Muscle layer of duodenum (tissue), 2 donors: ENCODE measurements at regions not wholly inside any gene's neighbourhood (a gene's known extent, or its start where the extent isn't known, plus 50 kb on each side); places are given as distances from the start of the nearest gene placed in this dataset.

Source experiments
- H3K27ac ChIP-seq: one replicate; pipeline ENCODE4 v1.7.0; 2013; ENCODE audit warnings: mild to moderate bottlenecking, low read length
- H3K27me3 ChIP-seq: one replicate; pipeline ENCODE4 v1.7.0; 2013; ENCODE audit warnings: low read depth, mild to moderate bottlenecking, control low read depth, low read length
- H3K36me3 ChIP-seq, 2 donors: one replicate each; pipeline ENCODE4 v1.7.0; 2013; ENCODE audit warnings: low read length in 2 of 2, control low read depth in 1 of 2, mild to moderate bottlenecking in 1 of 2; ENCODE audit not compliant: insufficient read depth in 2 of 2, control insufficient read depth in 1 of 2
- H3K4me1 ChIP-seq, 2 donors: one replicate each; pipeline ENCODE4 v1.7.0; 2013; ENCODE audit warnings: low read length in 2 of 2, mild to moderate bottlenecking in 2 of 2, control low read depth in 1 of 2, moderate library complexity in 1 of 2; ENCODE audit not compliant: insufficient read depth in 2 of 2, control insufficient read depth in 1 of 2
- H3K4me3 ChIP-seq, 2 donors: one replicate each; pipeline ENCODE4 v1.7.0; 2013; ENCODE audit warnings: low read length in 2 of 2, low read depth in 1 of 2, mild to moderate bottlenecking in 1 of 2
- H3K9me3 ChIP-seq, 2 donors: one replicate each; pipeline ENCODE4 v1.7.0; 2013; ENCODE audit warnings: low read length in 2 of 2, control low read depth in 1 of 2, mild to moderate bottlenecking in 1 of 2; ENCODE audit not compliant: control insufficient read depth in 1 of 2
- donor health status: healthy.

DNA sequence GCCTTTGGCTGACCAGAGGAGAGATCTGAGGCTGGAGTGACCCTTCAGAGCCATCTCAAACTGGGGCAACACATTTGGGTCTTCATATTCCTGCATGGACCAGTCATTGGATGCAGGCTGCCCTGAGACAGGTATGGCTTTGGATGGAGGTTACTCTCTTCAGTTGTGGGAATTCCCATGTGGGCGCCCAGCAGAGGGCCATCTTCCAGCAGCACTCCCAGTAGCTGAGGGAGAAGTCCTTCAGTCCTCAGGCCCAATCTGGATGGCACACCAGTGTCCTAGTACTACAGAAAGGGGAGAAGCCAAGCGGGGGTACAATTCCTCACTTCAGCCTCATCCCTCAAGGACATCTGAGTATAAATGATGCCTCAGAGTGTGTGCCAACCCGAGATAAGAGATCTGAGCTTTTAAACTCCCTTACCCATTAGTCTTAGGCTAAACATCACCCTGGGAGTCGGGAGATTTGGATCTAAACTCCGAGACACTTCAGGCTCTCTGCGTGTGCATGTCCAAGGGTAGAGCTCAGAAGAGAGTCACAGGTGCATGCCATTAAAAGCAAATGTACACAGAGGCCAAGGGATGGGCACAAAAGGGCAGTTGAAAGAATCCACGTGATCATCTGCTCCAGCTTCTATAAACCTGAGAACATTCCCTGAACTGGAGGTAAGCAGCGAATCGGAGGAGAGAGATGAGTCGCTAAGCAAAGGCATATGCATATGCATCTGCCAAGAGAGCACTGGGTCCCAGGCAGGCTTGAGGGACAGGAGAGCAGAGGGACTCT lies 204.6 kb downstream of the CD83 start:
- Histone ChIP-seq H3K4me1 (peaks cover 0 to under 1% of the 10 kb centered on the region in 2 donors), H3K9me3 (no peaks in the 10 kb centered on the region), H3K27ac (no peak overlapping the region), H3K36me3 (no peaks in the 10 kb centered on the region), H3K4me3 (no peak overlapping the region), H3K27me3 (no peaks in the 10 kb centered on the region)

DNA sequence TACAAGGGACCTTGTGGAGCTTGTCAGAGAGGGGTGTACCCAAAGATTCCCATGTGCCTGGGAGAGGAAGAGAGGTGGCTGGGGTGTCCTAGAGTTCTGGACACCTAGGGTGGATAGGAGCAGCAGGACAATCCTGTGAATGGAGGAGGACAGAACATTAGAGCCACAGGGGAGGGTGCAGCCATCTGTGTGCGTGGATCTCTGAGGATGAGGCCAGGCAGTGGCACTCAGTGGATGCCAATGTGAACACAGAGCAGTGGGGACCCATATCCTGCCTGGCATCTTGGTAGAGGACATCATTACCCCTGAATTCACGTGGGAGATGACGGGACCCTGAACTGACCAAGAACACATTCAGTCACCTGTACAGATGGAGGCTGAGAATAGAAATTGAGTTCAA lies 205.3 kb downstream of the CD83 start:
- Histone ChIP-seq H3K4me1 (no peaks in the 10 kb centered on the region), H3K27ac (no peak overlapping the region), H3K27me3 (no peaks in the 10 kb centered on the region), H3K9me3 (no peaks in the 10 kb centered on the region), H3K4me3 (no peak overlapping the region), H3K36me3 (no peaks in the 10 kb centered on the region)

- H3K4me1 ChIP-seq: no peaks in the 10 kb centered on the region
- no peak overlapping the region for H3K4me3 ChIP-seq
- H3K27ac ChIP-seq: no peak overlapping the region
- no peaks in the 10 kb centered on the region for H3K27me3 ChIP-seq
- H3K36me3 ChIP-seq: no peaks in the 10 kb centered on the region
- H3K9me3 ChIP-seq: no peaks in the 10 kb centered on the region
Observed at GRCh38 chr6:14326774-14327173, 209.2 kb downstream of the CD83 start.

DNA sequence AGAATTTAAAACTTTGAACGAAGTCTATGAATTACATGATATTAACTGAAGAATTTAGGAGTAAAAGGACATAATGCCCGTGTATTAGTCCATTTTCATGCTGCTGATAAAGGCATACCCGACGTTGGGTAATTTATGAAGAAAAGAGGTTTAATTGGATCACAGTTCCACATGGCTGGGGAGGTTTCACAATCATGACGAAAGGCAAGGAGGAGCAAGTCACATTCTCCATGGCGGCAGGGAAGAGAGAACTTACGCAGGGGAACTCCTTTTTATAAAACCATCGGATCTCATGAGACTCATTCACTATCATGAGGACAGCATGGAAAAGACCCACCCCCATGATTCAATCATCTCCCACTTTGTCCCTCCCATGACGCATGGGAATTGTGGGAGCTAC lies 210.6 kb downstream of the CD83 start:
- H3K9me3 ChIP-seq: no peaks in the 10 kb centered on the region
- H3K27me3 ChIP-seq: no peaks in the 10 kb centered on the region
- no peak overlapping the region for H3K27ac ChIP-seq
- no peak overlapping the region for H3K4me3 ChIP-seq
- H3K36me3 ChIP-seq: no peaks in the 10 kb centered on the region
- H3K4me1 ChIP-seq: no peaks in the 10 kb centered on the region

DNA sequence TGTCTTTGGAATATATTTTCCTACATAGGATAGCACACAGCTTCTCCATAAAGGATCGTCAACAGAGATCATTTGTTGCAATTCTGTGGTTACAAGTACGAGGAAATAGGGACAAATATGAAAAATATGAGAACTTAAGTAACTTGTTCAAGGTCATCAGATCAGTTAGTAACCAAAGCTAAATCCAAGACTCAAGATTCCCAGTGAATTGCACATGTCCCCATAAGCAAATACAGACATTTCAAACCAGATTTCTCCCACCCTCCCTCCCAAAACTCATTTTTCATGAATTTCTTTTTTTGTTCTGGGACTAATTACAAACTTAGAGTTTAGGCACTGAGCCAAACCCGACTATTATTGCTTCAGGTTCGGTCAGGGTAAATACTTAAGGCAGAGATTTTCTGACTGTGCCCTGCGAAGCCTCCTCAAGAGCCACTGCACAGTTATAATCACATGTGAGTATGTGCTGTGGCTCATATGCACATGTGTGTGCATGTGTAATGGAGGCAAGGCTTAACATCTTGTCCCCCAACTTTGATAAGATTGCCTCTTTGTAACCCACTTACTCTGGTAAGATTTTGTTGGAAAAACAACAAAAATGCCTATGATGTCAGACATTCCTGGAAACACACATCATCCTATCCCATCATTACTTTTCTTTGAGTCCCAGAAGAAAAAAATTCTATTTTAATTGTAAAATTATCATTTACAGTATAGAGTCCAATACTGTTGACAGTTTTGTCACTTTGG lies 216.2 kb downstream of the CD83 start:
- H3K4me1 ChIP-seq: no peaks in the 10 kb centered on the region
- H3K27me3 ChIP-seq: no peaks in the 10 kb centered on the region
- no peaks in the 10 kb centered on the region for H3K9me3 ChIP-seq
- no peaks in the 10 kb centered on the region for H3K36me3 ChIP-seq
- no peak overlapping the region for H3K4me3 ChIP-seq
- H3K27ac ChIP-seq: no peak overlapping the region

DNA sequence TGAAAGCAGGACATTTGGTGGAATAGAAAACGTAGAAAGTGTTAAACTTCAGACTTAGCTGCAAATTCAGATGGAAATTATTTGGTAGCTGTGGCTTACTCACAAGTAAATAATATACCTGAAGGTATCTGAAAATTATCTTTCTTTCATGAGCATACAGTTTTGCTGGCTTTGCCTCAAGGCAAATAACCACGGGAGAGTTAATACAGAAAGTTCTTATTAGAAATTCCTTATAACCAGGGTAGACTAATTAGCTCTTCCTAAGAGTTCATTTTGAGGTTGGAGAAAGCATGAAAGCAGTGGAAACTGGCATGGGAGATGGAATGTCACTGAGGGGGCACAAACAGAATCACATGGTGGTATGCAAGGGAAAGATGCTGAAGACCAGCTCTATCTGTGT lies 217.5 kb downstream of the CD83 start:
- H3K4me3 ChIP-seq: no peak overlapping the region
- no peaks in the 10 kb centered on the region for H3K4me1 ChIP-seq
- H3K36me3 ChIP-seq: no peaks in the 10 kb centered on the region
- H3K9me3 ChIP-seq: no peaks in the 10 kb centered on the region
- H3K27ac ChIP-seq: no peak overlapping the region
- H3K27me3 ChIP-seq: no peaks in the 10 kb centered on the region

GRCh38 chr6:14337152-14337551 lies 219.6 kb downstream of the CD83 start:
- Histone ChIP-seq H3K4me1 (no peaks in the 10 kb centered on the region), H3K27ac (no peak overlapping the region), H3K27me3 (no peaks in the 10 kb centered on the region), H3K36me3 (no peaks in the 10 kb centered on the region), H3K4me3 (no peak overlapping the region), H3K9me3 (no peaks in the 10 kb centered on the region)

- Histone ChIP-seq H3K4me3 (no peak overlapping the region), H3K4me1 (no peaks in the 10 kb centered on the region), H3K27ac (no peak overlapping the region), H3K9me3 (no peaks in the 10 kb centered on the region), H3K36me3 (no peaks in the 10 kb centered on the region), H3K27me3 (no peaks in the 10 kb centered on the region)
Observed at GRCh38 chr6:14339172-14339571, 221.6 kb downstream of the CD83 start.

DNA sequence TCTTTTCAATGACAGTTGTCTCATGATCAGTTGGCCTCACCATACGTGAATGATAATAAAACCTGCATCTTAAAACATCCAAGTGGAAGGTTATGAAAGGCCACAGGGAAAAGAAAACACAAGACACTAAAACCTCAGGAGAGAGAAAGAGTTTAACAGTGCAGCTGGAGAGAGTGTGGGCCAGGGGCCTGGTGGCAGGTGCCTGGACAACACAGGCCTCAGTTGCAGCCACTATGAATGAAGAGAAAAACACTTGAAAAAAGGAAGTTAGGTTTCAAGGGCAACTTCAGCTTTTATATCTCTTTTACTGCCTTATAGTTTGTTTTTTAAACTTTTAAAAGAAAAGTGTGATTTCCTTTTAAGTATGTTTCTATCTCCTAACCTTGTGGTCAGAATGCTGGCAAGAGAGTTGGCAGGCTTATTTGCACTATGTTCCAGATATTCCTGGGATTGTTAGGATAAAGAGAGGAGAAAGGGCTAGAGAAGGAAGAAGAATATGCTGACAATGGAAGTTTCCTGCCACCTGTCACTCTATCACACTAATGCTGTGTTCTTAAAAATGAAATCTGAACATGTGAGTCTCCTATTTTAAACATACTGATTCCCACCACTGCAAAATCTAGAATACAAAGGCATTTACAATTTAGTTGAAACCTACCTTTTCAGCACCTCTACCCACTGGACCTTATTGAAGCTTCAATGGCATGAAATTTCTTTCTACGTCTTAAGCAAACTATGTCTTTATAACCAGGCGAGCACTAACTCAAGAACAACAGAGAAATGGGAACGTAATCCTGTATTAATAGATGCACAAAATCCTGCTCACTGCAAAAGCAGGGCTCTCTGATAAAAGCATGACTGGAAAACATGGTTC lies 222.4 kb downstream of the CD83 start:
- no peaks in the 10 kb centered on the region for H3K9me3 ChIP-seq
- H3K36me3 ChIP-seq: no peaks in the 10 kb centered on the region
- H3K27me3 ChIP-seq: no peaks in the 10 kb centered on the region
- no peaks in the 10 kb centered on the region for H3K4me1 ChIP-seq
- H3K27ac ChIP-seq: no peak overlapping the region
- no peak overlapping the region for H3K4me3 ChIP-seq

DNA sequence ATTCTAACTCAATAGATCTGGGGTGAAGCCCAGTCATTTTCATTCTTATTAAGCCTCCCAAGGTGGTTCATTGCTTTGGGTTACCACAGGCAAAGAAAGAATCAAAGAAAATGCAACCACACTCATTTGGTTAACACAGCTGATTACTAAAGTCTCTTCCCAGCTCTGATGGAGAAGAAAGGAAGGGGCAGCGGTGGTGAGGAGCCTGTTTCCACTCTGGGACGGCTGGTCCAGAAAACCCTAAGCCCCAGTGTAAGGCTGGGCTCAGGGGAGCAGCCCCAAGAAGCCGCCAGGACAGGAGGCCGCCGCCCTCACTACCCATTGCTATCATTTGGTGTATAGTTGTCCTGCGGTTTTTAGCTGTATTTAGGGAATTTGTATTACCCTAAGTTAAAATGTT lies 226.9 kb downstream of the CD83 start:
- no peak overlapping the region for H3K27ac ChIP-seq
- H3K9me3 ChIP-seq: no peaks in the 10 kb centered on the region
- no peak overlapping the region for H3K4me3 ChIP-seq

DNA sequence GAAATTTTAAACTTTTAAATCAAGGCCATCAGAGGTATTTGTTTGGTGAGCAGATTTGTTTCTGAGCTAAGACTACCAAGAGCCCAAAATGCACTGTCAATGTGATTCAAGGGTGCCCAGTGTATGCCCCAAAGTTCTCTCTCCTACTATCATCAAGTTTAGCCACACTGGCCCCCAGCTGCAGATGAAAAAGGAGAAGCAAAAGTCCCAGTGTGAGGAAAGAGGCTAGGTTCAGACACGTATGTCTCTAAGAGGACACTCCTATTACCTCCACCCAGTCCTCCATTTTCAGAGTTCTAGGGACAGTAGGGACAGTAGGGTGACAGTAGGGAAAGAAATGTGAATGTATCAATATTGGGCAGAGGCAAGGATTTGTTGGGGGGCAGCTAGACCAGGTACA lies 230.8 kb downstream of the CD83 start:
- no peak overlapping the region for H3K4me3 ChIP-seq

More for the DNA sequence above, 226.9 kb downstream of the CD83 start:
- no peaks in the 10 kb centered on the region for H3K27me3 ChIP-seq
- no peaks in the 10 kb centered on the region for H3K4me1 ChIP-seq
- H3K36me3 ChIP-seq: no peaks in the 10 kb centered on the region

More for the DNA sequence above, 230.8 kb downstream of the CD83 start:
- Histone ChIP-seq H3K27ac (no peak overlapping the region), H3K4me1 (no peaks in the 10 kb centered on the region), H3K36me3 (no peaks in the 10 kb centered on the region), H3K27me3 (no peaks in the 10 kb centered on the region), H3K9me3 (no peaks in the 10 kb centered on the region)
